Left forelimb (tissue), 1 donor: ENCODE measurements at regions not wholly inside any gene's neighbourhood (a gene's known extent, or its start where the extent isn't known, plus 50 kb on each side); places are given as distances from the start of the nearest gene placed in this dataset.

Experiments
- DNase-seq: peaks from one replicate; pipeline ENCODE4 v3.0.0-alpha.2; 2018; ENCODE audit warnings: low spot score

- no peak for DNase-seq
Observed at GRCh38 chr6:90870561-90870960, 283.7 kb upstream of the MAP3K7 start.

- no peak for DNase-seq
Observed at GRCh38 chr6:90868656-90869055, 281.8 kb upstream of the MAP3K7 start.

GRCh38 chr6:90868256-90868655 lies 281.4 kb upstream of the MAP3K7 start:
- no peak for DNase-seq

- no peak for DNase-seq
Observed at GRCh38 chr6:90865513-90865912, 278.6 kb upstream of the MAP3K7 start.

- no peak for DNase-seq
Observed at GRCh38 chr6:90863043-90863442, 276.2 kb upstream of the MAP3K7 start.

GRCh38 chr6:90860822-90861601 lies 274.1 kb upstream of the MAP3K7 start:
- no peak for DNase-seq

GRCh38 chr6:90859612-90860011 lies 272.7 kb upstream of the MAP3K7 start:
- no peak for DNase-seq

GRCh38 chr6:90859056-90859455 lies 272.2 kb upstream of the MAP3K7 start:
- DNase-seq: no peak

- no peak for DNase-seq
Observed at GRCh38 chr6:90849686-90850085, 262.8 kb upstream of the MAP3K7 start.

- DNase-seq: no peak
Observed at GRCh38 chr6:90846824-90847223, 260.0 kb upstream of the MAP3K7 start.

GRCh38 chr6:90835596-90836212 lies 248.8 kb upstream of the MAP3K7 start:
- no peak for DNase-seq

GRCh38 chr6:90829311-90829710 lies 242.4 kb upstream of the MAP3K7 start:
- DNase-seq: no peak

- no peak for DNase-seq
Observed at GRCh38 chr6:90820436-90820835, 233.6 kb upstream of the MAP3K7 start.

- DNase-seq: no peak
Observed at GRCh38 chr6:90819483-90819882, 232.6 kb upstream of the MAP3K7 start.

GRCh38 chr6:90818163-90818562 lies 231.3 kb upstream of the MAP3K7 start:
- DNase-seq: no peak

- no peak for DNase-seq
Observed at GRCh38 chr6:90816764-90817163, 229.9 kb upstream of the MAP3K7 start.

GRCh38 chr6:90811596-90812226 lies 224.8 kb upstream of the MAP3K7 start:
- no peak for DNase-seq

GRCh38 chr6:90809035-90809434 lies 222.2 kb upstream of the MAP3K7 start:
- no peak for DNase-seq

- no peak for DNase-seq
Observed at GRCh38 chr6:90807791-90808701, 221.2 kb upstream of the MAP3K7 start.

GRCh38 chr6:90805619-90806155 lies 218.8 kb upstream of the MAP3K7 start:
- no peak for DNase-seq

- no peak for DNase-seq
Observed at GRCh38 chr6:90803956-90804355, 217.1 kb upstream of the MAP3K7 start.

GRCh38 chr6:90795078-90795477 lies 208.2 kb upstream of the MAP3K7 start:
- DNase-seq: no peak
